H9 (cell line): ENCODE measurements at regions not wholly inside any gene's neighbourhood (a gene's known extent, or its start where the extent isn't known, plus 50 kb on each side); places are given as distances from the start of the nearest gene placed in this dataset.

Experiments used
- DNase-seq: peaks from one replicate; pipeline ENCODE4 v3.0.0-alpha.2; 2017
- H2AFZ ChIP-seq: one replicate; pipeline ENCODE4 v1.6.1; 2013; ENCODE audit warnings: mild to moderate bottlenecking, low read length, control low read depth, moderate library complexity
- H2AK5ac ChIP-seq: 2 replicates; pipeline ENCODE4 v1.6.1; 2013; ENCODE audit warnings: low read length, control low read depth, mixed read lengths; ENCODE audit not compliant: insufficient read length
- H2BK120ac ChIP-seq: one replicate; pipeline ENCODE4 v1.6.1; 2013; ENCODE audit warnings: low read depth, mild to moderate bottlenecking, low read length, control low read depth, inconsistent platforms; ENCODE audit not compliant: poor library complexity, severe bottlenecking
- H2BK12ac ChIP-seq: 2 replicates; pipeline ENCODE4 v1.6.1; 2013; ENCODE audit warnings: low read length, control low read depth, mixed read lengths, low read depth; ENCODE audit not compliant: insufficient read length
- H2BK15ac ChIP-seq: 2 replicates; pipeline ENCODE4 v1.6.1; 2013; ENCODE audit warnings: low read depth, low read length, control low read depth
- H2BK20ac ChIP-seq: one replicate; pipeline ENCODE4 v1.6.1; 2013; ENCODE audit warnings: low read depth, mild to moderate bottlenecking, low read length, control low read depth, inconsistent platforms; ENCODE audit not compliant: poor library complexity, severe bottlenecking
- H2BK5ac ChIP-seq: 2 replicates; pipeline ENCODE4 v1.6.1; 2013; ENCODE audit warnings: low read length, control low read depth, mixed read lengths; ENCODE audit not compliant: insufficient read length
- H3K14ac ChIP-seq: 2 replicates; pipeline ENCODE4 v1.6.1; 2013; ENCODE audit warnings: low read length, control low read depth; ENCODE audit not compliant: insufficient read depth
- H3K18ac ChIP-seq: 2 replicates; pipeline ENCODE4 v1.6.1; 2013; ENCODE audit warnings: low read depth, mild to moderate bottlenecking, mixed read lengths, low read length, control low read depth; ENCODE audit not compliant: insufficient read length
- H3K23ac ChIP-seq: 2 replicates; pipeline ENCODE4 v1.6.1; 2013; ENCODE audit warnings: low read length, control low read depth, mixed read lengths, low read depth; ENCODE audit not compliant: insufficient read length
- H3K23me2 ChIP-seq: 2 replicates; pipeline ENCODE4 v1.6.1; 2013; ENCODE audit warnings: low read depth, mild to moderate bottlenecking, mixed read lengths, low read length, control low read depth; ENCODE audit not compliant: insufficient read length, poor library complexity, severe bottlenecking
- H3K27ac ChIP-seq: 2 replicates; pipeline ENCODE4 v1.5.1; 2013; ENCODE audit warnings: low read length, control low read depth, mixed read lengths, low read depth; ENCODE audit not compliant: insufficient read length
- H3K27me3 ChIP-seq: 2 replicates; pipeline ENCODE4 v1.6.1; 2013; ENCODE audit warnings: low read length, control low read depth, inconsistent platforms; ENCODE audit not compliant: insufficient read depth
- H3K4ac ChIP-seq: 2 replicates; pipeline ENCODE4 v1.6.1; 2013; ENCODE audit warnings: low read depth, mild to moderate bottlenecking, control low read depth, inconsistent platforms, low read length, moderate library complexity
- H3K4me1 ChIP-seq: 2 replicates; pipeline ENCODE4 v1.6.1; 2013; ENCODE audit warnings: low read length, control low read depth, inconsistent platforms; ENCODE audit not compliant: insufficient read depth
- H3K4me2 ChIP-seq: 2 replicates; pipeline ENCODE4 v1.6.1; 2013; ENCODE audit warnings: low read length, control low read depth, mixed read lengths; ENCODE audit not compliant: insufficient read length, insufficient read depth
- H3K56ac ChIP-seq: 2 replicates; pipeline ENCODE4 v1.6.1; 2013; ENCODE audit warnings: low read depth, mild to moderate bottlenecking, mixed read lengths, low read length, control low read depth; ENCODE audit not compliant: insufficient read length
- H3K79me1 ChIP-seq: 2 replicates; pipeline ENCODE4 v1.6.1; 2013; ENCODE audit warnings: low read depth, mild to moderate bottlenecking, moderate library complexity, low read length, control low read depth, inconsistent platforms; ENCODE audit not compliant: insufficient read depth, poor library complexity, severe bottlenecking
- H3K79me2 ChIP-seq: 2 replicates; pipeline ENCODE4 v1.6.1; 2013; ENCODE audit warnings: low read length, control low read depth, inconsistent platforms; ENCODE audit not compliant: insufficient read depth
- H3K9ac ChIP-seq: 2 replicates; pipeline ENCODE4 v1.6.1; 2013; ENCODE audit warnings: low read length, control low read depth, mixed read lengths; ENCODE audit not compliant: insufficient read length; ENCODE audit errors: extremely low read depth
- H3K9me3 ChIP-seq: one replicate; pipeline ENCODE4 v1.6.1; 2013; ENCODE audit warnings: low read depth, low read length, inconsistent platforms; ENCODE audit not compliant: control insufficient read depth
- H3T11ph ChIP-seq: one replicate; pipeline ENCODE4 v1.6.1; 2013; ENCODE audit warnings: mild to moderate bottlenecking, low read length, control low read depth, inconsistent platforms
- H4K20me1 ChIP-seq: one replicate; pipeline ENCODE4 v1.6.1; 2013; ENCODE audit not compliant: control insufficient read depth, insufficient read length, insufficient read depth
- H4K5ac ChIP-seq: 2 replicates; pipeline ENCODE4 v1.6.1; 2013; ENCODE audit warnings: low read depth, mild to moderate bottlenecking, mixed read lengths, low read length, control low read depth; ENCODE audit not compliant: insufficient read length
- H4K8ac ChIP-seq: replicated peaks from 2 replicates; pipeline ENCODE4 v1.6.1; 2013; ENCODE audit warnings: low read length, control low read depth, mixed read lengths, low read depth; ENCODE audit not compliant: insufficient read length
- H4K91ac ChIP-seq: 2 replicates; pipeline ENCODE4 v1.6.1; 2013; ENCODE audit warnings: low read depth, mild to moderate bottlenecking, moderate library complexity, mixed read lengths, low read length, control low read depth; ENCODE audit not compliant: insufficient read length
- H3K27ac Mint-ChIP-seq, 3 experiments: 2 replicates in 2 of 3; 3 replicates in 1 of 3; pipeline ENCODE4 v1.8.0; 2020 to 2021; ENCODE audit warnings: mixed read lengths in 3 of 3, mild to moderate bottlenecking in 1 of 3, moderate library complexity in 1 of 3
- H3K27me3 Mint-ChIP-seq: 2 replicates; pipeline ENCODE4 v1.8.0; 2021; ENCODE audit warnings: low read depth, mild to moderate bottlenecking, moderate library complexity, mixed read lengths
- H3K36me3 Mint-ChIP-seq, 3 experiments: 2 replicates in 2 of 3; 3 replicates in 1 of 3; pipeline ENCODE4 v1.8.0; 2020 to 2021; ENCODE audit warnings: low read depth in 3 of 3, mixed read lengths in 3 of 3; ENCODE audit not compliant: insufficient read depth in 1 of 3
- H3K4me1 Mint-ChIP-seq, 2 experiments: 2 replicates each; pipeline ENCODE4 v1.8.0; 2020; ENCODE audit warnings: mixed read lengths in 2 of 2
- H3K4me3 Mint-ChIP-seq, 2 experiments: 2 replicates in 1 of 2; 3 replicates in 1 of 2; pipeline ENCODE4 v1.8.0; 2020 to 2021; ENCODE audit warnings: mild to moderate bottlenecking in 2 of 2, mixed read lengths in 2 of 2, moderate library complexity in 1 of 2
- H3K9me3 Mint-ChIP-seq, 2 experiments: 2 replicates in 1 of 2; 3 replicates in 1 of 2; pipeline ENCODE4 v1.8.0; 2020; ENCODE audit warnings: mild to moderate bottlenecking in 2 of 2, mixed read lengths in 2 of 2, moderate library complexity in 1 of 2
- CTCF ChIP-seq: fragments of 200-600 bp; sonication (generic); conservative IDR thresholded peaks from 3 replicates; pipeline ENCODE4 v1.8.0; 2021; ENCODE audit warnings: antibody characterized with exemption, mild to moderate bottlenecking
- WGBS: extraction: QIAGEN DNeasy Blood & Tissue Kit; methylation state at CpG from one replicate; pipeline ENCODE4 v1.1.7; 2013; ENCODE audit warnings: missing lambda C conversion rate, low lambda C conversion rate, mixed read lengths; ENCODE audit not compliant: insufficient read length; ENCODE audit errors: extremely low coverage; 5-methylcytosine and 5-hydroxymethylcytosine counted together

GRCh38 chr6:140768133-140768532 is 1364.6 kb upstream of the GJE1 start:
- Histone ChIP-seq H3T11ph (no peak overlapping the region), H3K9ac (no peak overlapping the region), H4K91ac (no peak overlapping the region), H4K20me1 (no peaks in the 10 kb centered on the region), H3K27ac (no peak overlapping the region), H3K27me3 (no peaks in the 10 kb centered on the region), H3K4me1 (no peaks in the 10 kb centered on the region), H3K79me2 (no peaks in the 10 kb centered on the region), H3K56ac (no peak overlapping the region), H2BK15ac (no peak overlapping the region), H2BK20ac (no peak overlapping the region), H4K8ac (no peak overlapping the region), H3K79me1 (no peaks in the 10 kb centered on the region), H3K9me3 (no peaks in the 10 kb centered on the region), H3K23ac (no peak overlapping the region), H4K5ac (no peak overlapping the region), H3K4me2 (no peak overlapping the region), H3K23me2 (no peaks in the 10 kb centered on the region), H3K14ac (no peak overlapping the region), H2BK12ac (no peak overlapping the region), H2AK5ac (no peak overlapping the region), H2BK5ac (no peak overlapping the region), H3K18ac (no peak overlapping the region), H2BK120ac (no peak overlapping the region), H2AFZ (no peak overlapping the region), H3K4ac (no peak overlapping the region)
- Mint-ChIP-seq H3K36me3 (peaks cover 18 to 38% (median 29%) of the 10 kb centered on the region in 3 experiments), H3K4me3 (no peak overlapping the region), H3K27me3 (no peaks in the 10 kb centered on the region), H3K27ac (no peak overlapping the region), H3K9me3 (peaks cover 36 to 41% of the 10 kb centered on the region in 2 experiments), H3K4me1 (no peaks in the 10 kb centered on the region)
- no CpG with 5 or more reads among the region's 3 CpGs for WGBS
- TF ChIP-seq CTCF, result no peak
- DNase-seq, result no peak
